ENCODE measurements at regions not wholly inside any gene's neighbourhood (a gene's known extent, or its start where the extent isn't known, plus 50 kb on each side); places are given as distances from the start of the nearest gene placed in this dataset.
"Not testable (repeated sequence)": the region's sequence is repeated elsewhere in the genome, so short reads cannot be mapped to it uniquely, and the experiment has no call there.

DNA sequence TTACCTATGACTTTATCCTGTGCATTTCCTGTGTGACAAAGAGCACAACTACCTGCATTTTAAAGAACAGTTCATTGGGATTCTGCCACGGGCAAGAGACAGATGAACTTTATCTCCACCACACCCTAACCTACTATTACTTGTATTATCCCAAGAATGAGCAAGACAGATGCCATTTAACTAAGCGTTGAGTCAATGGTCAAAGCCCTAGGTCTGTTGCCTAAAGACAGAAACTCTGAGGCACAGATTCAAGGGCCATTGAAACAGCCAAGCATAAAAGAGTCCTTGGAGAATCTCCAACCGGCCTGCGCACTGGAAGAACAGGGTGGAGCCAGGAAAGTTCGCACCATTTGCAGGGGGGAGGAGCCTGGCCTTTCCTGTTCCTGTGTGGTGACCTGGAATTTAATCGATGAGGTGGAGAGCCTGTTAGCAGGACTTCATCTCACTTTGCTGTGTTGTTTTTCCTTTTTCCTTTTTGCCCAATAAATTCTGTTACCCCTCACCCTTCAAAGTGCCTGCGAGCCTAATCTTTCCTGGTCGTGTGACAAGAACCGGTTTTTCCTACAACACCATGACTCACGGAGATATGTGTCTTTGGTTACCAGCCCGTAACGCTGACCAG, 146.4 kb upstream of the DIAPH2 start:
- ChIA-PET CTCF (no interaction called here), POLR2A (no interaction called here)
- H3K4me3 ChIP-seq (ENCODE audit: low read length): no peak overlapping the region
- intact Hi-C loops (cut with DNase I, micrococcal nuclease): no loop called here
- no peak for TF ChIP-seq CTCF (IDR thresholded peaks at IDR 0.05)
- H3K36me3 ChIP-seq (ENCODE audit: insufficient read depth, low read length): no peaks in the 10 kb centered on the region
- H3K9me3 ChIP-seq (ENCODE audit: control insufficient read depth in 1 of 2, insufficient read depth in 1 of 2, low read length in 2 of 2): no peaks in the 10 kb centered on the region
- DNase-seq (no peak), ATAC-seq (ENCODE audit: poor library complexity) (no peak)
- Mint-ChIP-seq H3K4me3 (no peak overlapping the region), H3K36me3 (ENCODE audit: low read depth) (no peaks in the 10 kb centered on the region), H3K4me1 (ENCODE audit: low read depth) (no peaks in the 10 kb centered on the region), H3K27ac (no peak overlapping the region), H3K27me3 (no peaks in the 10 kb centered on the region), H3K9me3 (no peaks in the 10 kb centered on the region)
- no peak overlapping the region for H3K27ac ChIP-seq (ENCODE audit: low read depth in 1 of 2, low read length in 2 of 2)
- H3K4me1 ChIP-seq (ENCODE audit: insufficient read depth, low read length): no peaks in the 10 kb centered on the region
- no peaks in the 10 kb centered on the region for H3K27me3 ChIP-seq (ENCODE audit: control insufficient read depth in 1 of 2, insufficient read depth in 2 of 2, low read length in 2 of 2)

GRCh38 chrX:96540111-96540631, 144.5 kb upstream of the DIAPH2 start:
- POLR2A ChIA-PET: no interaction called here
- no peak overlapping the region for H3K4me3 Mint-ChIP-seq
- Histone ChIP-seq H3K4me3 (ENCODE audit: low read length) (no peak overlapping the region), H3K27ac (ENCODE audit: low read depth in 1 of 2, low read length in 2 of 2) (no peak overlapping the region), H3K4me1 (ENCODE audit: insufficient read depth, low read length) (no peaks in the 10 kb centered on the region), H3K27me3 (ENCODE audit: control insufficient read depth in 1 of 2, insufficient read depth in 2 of 2, low read length in 2 of 2) (no peaks in the 10 kb centered on the region), H3K9me3 (ENCODE audit: control insufficient read depth in 1 of 2, insufficient read depth in 1 of 2, low read length in 2 of 2) (no peaks in the 10 kb centered on the region), H3K36me3 (ENCODE audit: insufficient read depth, low read length) (no peaks in the 10 kb centered on the region)
- H3K9me3 Mint-ChIP-seq: no peaks in the 10 kb centered on the region
- no peaks in the 10 kb centered on the region for H3K27me3 Mint-ChIP-seq
- CTCF ChIA-PET: no interaction called here
- TF ChIP-seq CTCF (IDR thresholded peaks at IDR 0.05): no peak
- intact Hi-C loops (cut with DNase I, micrococcal nuclease): no loop called here
- no peaks in the 10 kb centered on the region for H3K4me1 Mint-ChIP-seq (ENCODE audit: low read depth)
- DNase-seq (no peak), ATAC-seq (ENCODE audit: poor library complexity) (no peak)
- H3K27ac Mint-ChIP-seq: no peak overlapping the region
- no peaks in the 10 kb centered on the region for H3K36me3 Mint-ChIP-seq (ENCODE audit: low read depth)

- H3K9me3 ChIP-seq (ENCODE audit: control insufficient read depth in 1 of 2, insufficient read depth in 1 of 2, low read length in 2 of 2); H3K4me1 ChIP-seq (ENCODE audit: insufficient read depth, low read length); ATAC-seq (ENCODE audit: poor library complexity); H3K9me3 Mint-ChIP-seq; H3K4me3 ChIP-seq (ENCODE audit: low read length); H3K27ac ChIP-seq (ENCODE audit: low read depth in 1 of 2, low read length in 2 of 2); DNase-seq; H3K27me3 Mint-ChIP-seq; H3K4me3 Mint-ChIP-seq; H3K27me3 ChIP-seq (ENCODE audit: control insufficient read depth in 1 of 2, insufficient read depth in 2 of 2, low read length in 2 of 2); H3K36me3 ChIP-seq (ENCODE audit: insufficient read depth, low read length); POLR2A ChIA-PET; H3K27ac Mint-ChIP-seq; H3K36me3 Mint-ChIP-seq (ENCODE audit: low read depth); H3K4me1 Mint-ChIP-seq (ENCODE audit: low read depth); intact Hi-C loops (cut with DNase I, micrococcal nuclease); CTCF ChIA-PET: not testable (repeated sequence)
Measured at GRCh38 chrX:96546281-96546680, 138.4 kb upstream of the DIAPH2 start.

DNA sequence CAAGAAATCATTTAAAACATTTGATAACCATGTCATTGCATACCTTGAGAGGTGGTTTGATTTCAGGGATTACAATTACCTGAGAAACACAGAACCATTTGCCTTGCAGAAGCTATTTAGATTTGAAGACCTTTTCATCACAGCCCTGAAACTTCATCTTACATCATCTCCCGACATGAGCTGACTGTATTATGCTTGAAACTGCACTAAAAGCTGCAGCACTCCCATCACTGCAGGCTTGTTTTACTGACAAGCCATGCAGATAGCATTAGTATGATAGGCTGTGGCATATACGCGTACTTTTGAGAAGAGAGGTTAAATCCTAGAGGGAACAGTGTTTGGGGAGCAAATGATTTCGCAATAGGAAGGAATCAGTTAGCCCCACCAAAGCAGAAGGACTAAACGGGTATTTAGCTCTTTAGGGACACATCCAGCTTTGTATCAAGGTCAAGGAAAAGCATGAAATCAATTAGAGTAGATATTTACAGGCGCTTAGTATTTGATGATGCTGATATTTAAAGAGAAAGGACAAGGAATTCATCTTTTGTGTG, 133.2 kb upstream of the DIAPH2 start:
- no peaks in the 10 kb centered on the region for H3K36me3 Mint-ChIP-seq (ENCODE audit: low read depth)
- DNase-seq: no peak
- Histone ChIP-seq H3K27ac (ENCODE audit: low read depth in 1 of 2, low read length in 2 of 2) (no peak overlapping the region), H3K36me3 (ENCODE audit: insufficient read depth, low read length) (no peaks in the 10 kb centered on the region), H3K4me1 (ENCODE audit: insufficient read depth, low read length) (no peaks in the 10 kb centered on the region), H3K27me3 (ENCODE audit: control insufficient read depth in 1 of 2, insufficient read depth in 2 of 2, low read length in 2 of 2) (no peaks in the 10 kb centered on the region), H3K9me3 (ENCODE audit: control insufficient read depth in 1 of 2, insufficient read depth in 1 of 2, low read length in 2 of 2) (no peaks in the 10 kb centered on the region), H3K4me3 (ENCODE audit: low read length) (no peak overlapping the region)
- H3K27me3 Mint-ChIP-seq: no peaks in the 10 kb centered on the region
- ChIA-PET CTCF (no interaction called here), POLR2A (no interaction called here)
- H3K9me3 Mint-ChIP-seq: no peaks in the 10 kb centered on the region
- H3K27ac Mint-ChIP-seq: no peak overlapping the region
- ATAC-seq (ENCODE audit: poor library complexity): no peak
- TF ChIP-seq CTCF (IDR thresholded peaks at IDR 0.05): no peak
- no peaks in the 10 kb centered on the region for H3K4me1 Mint-ChIP-seq (ENCODE audit: low read depth)
- intact Hi-C loops (cut with DNase I, micrococcal nuclease): no loop called here
- H3K4me3 Mint-ChIP-seq: no peak overlapping the region

Data from CD4-positive, alpha-beta T cell (primary cell).